Fibroblast of skin of back (primary cell): ENCODE measurements at regions not wholly inside any gene's neighbourhood (a gene's known extent, or its start where the extent isn't known, plus 50 kb on each side); places are given as distances from the start of the nearest gene placed in this dataset.

Experiments
- DNase-seq: peaks from one replicate; pipeline ENCODE4 v3.0.0-alpha.2; 2013

DNA sequence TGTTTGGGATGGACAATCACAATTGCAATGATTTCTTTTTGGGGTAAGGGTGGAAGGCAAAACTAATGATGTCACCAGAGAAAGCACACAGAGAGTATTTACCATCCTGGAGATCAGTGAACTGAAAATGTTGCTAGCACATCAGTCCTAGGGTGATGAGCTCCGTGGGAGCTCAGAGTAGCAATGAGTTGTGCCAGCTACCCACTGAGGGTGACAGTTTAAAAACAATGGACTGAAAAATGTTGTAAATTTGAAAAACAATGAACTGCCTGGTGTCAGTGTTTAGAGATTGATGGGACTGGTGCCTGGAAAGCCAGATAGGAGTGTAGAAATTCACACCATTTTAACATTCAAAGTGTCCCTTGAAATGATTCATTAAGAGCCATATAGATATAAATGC is 198.5 kb downstream of the ATP23 start:
- DNase-seq: no peak

DNA sequence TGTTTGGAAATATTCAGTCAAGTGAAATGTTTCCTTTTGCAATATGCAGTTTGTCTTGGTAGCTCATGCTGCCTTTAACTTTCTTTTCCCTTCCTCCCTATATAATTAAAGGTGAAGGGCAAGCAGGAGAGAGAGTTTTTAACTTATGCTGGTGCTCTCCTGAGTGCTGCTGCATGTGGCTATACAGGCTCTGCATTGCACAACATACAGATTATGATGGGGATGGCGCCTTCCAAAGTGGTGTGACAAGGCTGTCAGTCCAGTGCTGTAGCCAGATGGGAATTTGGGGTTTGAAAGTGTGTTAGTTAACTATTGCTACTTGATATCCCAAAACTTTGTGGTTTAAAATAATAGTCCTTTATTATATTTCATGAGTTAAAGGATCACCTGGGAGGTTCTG is 199.0 kb downstream of the ATP23 start:
- no peak for DNase-seq

DNA sequence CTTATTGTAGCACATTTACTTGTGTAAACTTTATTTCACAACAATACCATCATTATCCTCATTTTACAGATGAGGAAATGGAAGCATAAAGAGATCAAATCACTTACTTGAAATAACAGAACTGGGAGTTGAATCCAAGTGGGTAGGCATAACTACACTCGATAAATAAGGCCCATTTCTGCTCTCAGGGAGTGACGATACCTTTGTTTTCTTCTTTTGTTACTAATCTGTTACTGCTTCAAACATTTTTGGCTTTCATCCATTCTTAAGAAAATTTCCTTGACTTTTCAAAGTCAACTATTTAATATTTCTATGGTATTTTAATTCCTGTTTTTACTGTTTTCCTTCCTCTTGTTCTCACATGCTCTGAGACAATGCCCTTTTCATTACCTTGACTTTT is 201.6 kb downstream of the ATP23 start:
- DNase-seq: no peak

DNA sequence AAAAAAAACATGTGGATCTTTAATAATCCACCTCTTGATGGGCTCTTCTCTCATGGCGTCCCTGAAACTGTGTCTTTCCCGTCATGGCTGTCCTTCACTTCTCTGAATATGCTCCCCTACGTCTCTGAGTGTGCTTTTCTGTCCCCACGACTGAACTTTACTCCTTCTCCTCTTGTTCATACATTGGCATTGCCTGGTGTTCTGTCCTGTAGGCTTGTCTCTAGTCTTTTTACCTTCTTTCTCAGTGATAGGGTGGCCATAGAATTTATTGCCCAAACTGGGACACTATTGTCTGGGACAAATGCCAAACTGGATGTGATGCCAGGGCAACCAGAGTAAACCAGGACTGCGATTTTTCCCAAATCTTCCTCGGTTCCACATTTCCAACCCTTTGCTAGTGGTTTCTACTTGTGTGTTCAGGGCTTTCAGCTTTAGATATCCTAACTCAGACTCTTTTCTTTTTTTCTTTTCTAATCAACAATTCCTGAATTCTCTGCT is 202.2 kb downstream of the ATP23 start:
- DNase-seq: no peak

DNA sequence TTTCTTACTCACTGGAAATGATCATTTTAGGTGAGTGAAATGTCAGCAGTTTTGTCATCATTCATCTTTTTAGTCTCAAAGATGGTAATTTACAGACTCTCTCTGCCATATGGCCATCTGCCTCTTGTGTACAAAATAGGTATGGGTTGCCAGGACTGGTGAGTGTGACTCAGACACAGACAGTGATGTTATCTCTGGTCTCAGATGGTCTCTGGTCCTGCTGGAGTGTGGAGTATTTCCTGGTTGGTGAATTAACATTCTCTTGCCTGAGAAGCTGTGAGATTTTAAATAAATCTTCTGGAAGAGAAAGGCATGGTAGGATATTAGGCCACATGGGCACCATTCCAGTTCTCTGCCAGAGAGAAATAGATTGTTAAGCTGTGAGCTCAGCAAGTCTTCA is 207.0 kb downstream of the ATP23 start:
- peak; percentile 74 for DNase-seq

DNA sequence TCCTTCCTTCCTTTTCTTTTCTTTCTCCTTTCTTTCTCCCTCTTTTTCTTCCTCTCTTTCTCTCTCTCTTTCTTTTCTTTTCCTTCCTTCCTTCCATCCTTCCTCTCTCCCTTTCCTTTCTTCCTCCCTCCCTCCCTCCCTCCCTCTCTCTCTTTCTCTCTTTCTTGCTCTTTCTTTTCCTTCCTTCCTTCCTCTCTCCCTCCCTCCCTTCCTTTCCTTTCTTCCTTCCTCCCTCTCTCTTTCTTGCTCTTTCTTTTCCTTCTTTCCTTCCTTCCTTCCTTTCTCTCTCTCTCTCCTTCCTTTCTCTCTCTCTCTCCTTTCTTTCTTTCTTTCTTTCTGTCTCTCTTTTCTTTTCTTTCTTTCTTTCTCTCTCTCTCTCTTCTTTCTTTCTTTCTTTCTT is 207.6 kb downstream of the ATP23 start:
- no peak for DNase-seq

DNA sequence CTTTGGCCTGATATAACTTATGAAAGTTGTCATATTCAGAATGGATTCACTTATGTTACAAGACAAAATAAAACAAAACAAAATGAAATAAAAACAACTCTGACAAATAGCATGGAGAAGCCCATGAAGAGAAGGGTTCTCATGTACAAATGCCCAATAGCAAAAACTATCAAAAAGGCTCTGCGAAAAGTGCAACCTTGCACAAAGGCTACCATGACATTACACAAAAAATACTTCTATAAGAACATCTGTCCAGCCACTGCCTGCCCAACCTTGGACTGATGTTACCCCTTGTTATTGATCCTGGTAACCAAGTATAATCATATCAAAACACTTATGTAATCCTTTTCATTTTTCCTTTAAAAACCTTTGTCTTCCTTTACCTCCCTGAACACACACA is 213.0 kb downstream of the ATP23 start:
- no peak for DNase-seq

DNA sequence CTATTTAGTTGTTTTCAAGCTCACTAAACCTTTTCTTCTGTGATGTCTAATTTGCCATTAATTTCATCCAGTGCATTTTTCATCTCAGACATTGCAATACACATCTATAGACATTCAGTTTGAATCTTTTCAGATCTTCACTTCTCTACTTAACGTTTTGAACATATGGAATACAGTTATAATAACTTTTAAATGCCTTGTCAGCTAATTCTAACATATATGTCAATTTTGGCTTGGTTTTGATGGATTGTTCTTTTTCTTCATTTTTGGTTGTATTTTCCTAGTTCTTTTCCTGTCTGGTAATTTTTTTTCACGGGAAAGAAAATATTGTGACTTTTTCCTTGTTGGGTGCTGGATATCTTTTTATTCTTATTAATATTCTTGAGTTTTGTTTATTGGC is 215.3 kb downstream of the ATP23 start:
- DNase-seq: no peak

DNA sequence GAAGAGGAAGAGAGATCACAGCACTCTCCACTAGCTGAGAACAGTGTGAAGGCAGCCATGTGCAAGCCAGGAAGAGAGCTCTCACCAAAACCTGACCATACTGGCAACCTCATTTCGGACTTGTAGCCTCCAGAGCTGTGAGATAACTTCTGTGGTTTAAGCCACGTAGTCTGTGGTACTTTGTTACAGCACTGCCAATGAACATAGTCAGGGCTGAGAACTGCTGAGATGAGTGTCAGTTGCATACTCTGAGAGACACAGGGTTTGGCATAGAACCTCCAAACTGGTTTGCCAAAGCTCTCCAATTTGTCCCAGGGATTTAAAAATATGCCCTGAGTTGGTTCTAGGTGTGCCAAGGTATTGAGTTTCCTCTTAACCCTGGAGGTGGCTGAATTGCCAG is 218.6 kb downstream of the ATP23 start:
- no peak for DNase-seq

DNA sequence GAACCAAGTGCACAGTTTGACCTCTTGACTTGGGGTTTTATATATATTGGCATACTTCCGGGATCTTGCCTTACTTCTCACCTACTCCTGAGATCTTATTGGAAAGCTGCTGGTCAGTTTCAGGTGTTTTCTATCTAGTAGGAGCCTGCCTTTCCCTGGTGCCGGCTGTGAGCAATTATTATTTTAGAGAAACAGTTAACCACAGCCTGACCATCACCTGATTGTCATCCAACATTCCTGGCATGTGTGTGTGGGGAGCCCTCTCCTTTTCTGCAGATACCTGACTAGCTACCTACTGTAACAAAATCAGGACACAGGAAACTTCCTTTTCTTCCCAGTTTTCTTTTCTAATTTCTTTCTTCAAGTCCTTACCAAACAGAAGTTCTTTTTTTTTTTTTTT is 220.4 kb downstream of the ATP23 start:
- DNase-seq: no peak

DNA sequence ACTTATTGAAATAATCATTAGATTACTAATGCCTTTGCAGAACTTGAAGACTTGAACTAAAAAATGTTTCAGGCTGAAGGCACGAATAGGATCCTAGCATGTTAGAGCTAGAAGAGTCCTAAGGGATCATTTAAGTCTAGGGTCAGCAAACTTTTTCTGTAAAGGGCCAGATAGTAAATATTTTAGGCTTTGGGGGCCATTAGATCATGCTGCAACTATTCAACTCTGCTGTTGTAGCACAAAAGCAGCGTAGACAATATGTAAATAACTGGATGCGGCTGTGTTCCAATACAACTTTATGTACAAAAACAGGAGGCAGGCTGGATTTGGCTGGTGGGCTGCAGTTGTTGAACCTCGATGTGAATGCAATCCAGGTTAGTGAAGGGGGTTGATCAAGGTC is 221.7 kb downstream of the ATP23 start:
- DNase-seq: no peak

DNA sequence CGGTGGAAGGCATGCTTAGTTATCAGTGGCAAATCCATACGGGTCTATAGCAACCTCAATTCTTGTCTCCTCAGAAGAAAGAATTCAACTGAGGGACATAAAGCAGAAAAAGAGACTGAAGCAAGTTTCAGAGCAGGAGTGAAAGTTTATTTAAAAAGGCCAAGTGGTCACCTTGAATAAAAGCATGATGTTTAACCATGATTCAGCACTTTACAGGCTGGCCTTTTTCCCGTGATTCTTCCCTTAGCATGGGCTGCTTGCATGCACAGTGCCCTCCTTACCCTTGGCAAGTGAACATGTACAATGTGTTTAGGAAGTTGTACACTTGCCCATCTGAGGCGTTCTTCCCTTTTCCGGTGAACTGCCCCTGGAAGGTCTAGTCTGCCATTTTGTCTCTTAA is 225.3 kb downstream of the ATP23 start:
- DNase-seq: no peak

DNA sequence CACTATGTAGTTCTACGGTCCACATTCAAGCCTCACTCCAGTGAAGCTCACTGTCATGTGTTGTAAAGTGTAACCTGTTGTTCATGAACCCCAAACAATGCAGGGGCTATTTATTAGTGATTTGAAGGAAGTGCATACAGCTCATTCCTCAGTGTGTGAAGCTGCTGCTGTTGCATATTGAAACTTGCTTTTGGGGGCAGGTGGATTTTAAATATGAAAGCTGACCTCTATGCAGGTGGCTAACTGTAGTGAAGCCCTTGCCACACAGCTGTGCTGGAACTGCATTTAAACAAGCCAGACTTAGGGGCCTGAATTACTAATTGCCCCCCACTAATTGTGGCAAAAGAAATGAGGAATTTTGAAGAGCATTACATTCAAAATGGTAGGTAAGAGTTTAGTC is 226.3 kb downstream of the ATP23 start:
- no peak for DNase-seq

DNA sequence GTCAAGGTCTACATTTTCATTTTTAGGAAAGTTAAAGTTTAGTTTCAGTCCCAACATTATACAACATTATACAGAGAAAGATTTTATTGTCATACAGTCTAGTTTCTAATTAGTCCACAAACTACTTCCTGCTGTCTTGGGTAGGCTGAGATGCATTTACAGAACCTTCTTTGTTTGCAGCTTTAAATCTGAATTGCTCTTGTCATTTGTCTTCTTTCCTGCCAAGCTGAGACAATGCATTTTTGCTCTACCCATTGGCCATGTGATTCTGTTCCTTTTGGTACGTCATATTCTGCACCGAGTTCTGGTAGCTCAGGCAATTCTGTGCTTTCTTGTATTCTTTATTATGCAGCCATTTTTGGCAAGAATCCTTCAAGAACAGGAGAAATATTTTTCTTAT is 228.5 kb downstream of the ATP23 start:
- no peak for DNase-seq

DNA sequence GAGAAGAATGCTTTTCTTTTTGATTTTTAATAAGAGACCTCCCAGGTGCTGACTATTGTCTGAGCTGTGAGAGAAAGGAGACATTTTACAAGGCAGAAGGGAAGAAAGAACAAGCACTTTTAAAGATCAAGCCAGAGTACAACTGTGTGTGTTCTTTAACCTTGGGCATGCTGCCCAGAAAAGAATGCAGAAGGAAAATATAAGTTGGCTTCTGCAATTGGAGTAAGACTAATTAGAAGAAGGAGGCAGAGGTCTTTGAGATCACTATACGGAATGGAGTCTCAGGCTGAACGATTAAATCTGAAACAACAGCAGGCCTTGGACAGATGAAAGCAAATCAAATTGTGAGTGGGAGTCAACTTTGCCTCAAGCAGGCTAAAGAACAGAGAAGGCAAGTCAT is 230.5 kb downstream of the ATP23 start:
- peak; percentile 49 for DNase-seq

DNA sequence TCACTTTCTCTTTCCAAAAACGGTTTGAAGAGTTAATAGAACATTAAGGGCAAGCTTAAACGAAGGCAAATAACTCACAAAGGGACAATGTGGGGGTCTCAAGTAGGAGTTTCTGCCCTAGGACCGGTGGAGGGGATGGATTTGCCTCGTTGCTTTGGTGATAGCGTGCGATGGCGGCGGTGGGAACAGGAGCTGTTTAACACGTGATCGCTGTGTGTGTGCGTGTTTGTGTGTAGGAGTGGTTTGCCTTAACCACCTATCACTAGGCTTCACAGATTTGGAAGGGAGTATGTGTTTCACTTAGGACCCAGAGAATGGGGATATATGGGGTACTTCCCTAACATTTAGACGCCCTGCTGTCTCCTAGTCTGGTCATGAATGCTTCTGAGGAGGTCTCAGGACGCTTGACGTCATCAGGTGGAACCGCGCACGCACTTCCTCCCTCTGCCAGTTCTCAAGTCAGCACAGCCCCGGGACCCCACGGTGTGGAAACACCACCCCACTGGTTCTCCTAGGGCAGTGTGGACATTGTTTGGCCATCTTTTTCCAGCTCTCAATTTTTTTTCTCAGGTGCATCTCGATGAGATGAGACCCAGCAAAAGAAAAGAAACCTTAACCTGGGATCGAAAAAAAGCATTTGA is 231.2 kb downstream of the ATP23 start:
- DNase-seq: no peak

DNA sequence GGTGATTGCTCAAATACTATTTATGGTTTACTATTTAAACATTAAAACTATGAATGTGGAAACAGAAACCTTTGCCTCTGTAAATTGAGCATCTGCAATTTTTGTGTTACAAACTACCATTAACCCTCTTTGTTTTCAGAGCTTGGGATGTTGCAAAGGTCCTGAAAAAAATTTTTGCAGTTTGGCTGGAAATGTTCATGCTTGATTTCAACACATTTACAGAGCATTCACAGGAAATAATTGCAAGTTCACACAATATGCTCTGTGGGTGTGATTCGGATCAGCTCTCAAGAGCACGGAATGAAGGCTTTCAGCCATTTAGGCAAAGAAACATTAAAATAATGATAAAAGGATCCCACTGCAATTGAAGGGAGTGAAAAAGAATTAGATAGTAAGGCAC is 232.9 kb downstream of the ATP23 start:
- DNase-seq: no peak

DNA sequence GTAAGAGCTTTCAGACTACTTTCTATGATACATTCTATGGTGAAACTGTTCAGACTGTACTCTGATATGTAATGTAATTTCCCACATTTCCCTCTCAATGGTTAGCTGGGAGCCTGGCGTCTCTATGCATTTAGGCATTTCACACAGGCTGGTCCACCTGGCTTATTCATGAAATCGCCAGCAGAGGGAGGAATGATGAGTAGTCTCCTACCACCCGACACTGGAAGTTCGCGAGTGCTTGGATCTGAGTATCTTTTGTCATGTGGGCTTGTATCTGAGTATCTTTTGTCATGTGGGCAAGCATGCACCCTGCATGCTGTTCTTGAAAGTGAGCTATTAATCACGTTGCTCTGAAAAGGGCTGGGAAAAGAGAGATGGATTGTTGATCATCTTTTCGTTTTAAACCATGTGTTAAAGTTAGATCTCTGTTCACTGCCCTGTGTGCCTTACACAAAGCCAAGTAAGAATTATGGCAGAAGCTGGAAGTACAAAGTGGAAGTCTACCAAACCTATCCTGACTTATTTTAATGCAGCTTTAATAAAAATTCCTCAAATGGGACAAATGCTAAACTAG is 235.0 kb downstream of the ATP23 start:
- DNase-seq: peak; percentile 65

DNA sequence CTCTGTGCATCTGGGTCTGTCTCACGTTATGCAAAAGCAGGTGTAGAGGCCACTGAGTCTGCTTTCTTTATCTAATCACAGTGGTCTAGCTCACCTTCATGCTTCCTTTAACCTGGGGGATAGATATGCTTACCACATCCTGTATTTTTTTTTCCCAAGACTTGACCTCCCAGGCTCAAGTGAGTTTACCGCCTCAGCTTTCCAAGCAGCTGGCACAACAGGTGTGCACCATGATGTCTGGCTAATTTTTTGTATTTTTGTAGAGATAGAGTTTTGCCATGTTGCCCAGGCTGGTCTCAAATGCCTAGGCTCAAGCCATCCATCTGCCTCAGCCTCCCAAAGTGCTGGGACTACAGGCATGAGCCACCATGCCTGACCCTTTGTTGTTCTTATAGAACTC is 236.0 kb downstream of the ATP23 start:
- DNase-seq: no peak

DNA sequence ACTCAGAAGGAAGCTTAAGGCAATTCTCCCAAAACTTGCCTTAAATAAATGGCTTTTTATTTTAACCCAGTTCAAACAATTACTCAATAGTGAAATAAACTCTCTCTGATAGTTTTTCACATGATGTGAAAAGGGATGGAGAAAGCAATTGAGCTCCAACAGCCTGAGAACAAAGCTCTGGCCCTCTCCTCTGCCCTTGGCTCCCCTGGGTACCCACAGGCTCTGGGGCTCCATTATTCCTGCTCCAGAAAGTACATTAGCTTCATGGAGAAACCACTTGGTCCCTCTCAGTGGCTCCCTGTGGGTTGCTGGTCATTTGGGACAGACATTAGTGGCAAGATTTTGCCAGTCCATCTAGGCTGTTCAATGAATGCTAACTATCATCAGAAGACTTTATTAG is 242.8 kb downstream of the ATP23 start:
- DNase-seq: no peak

DNA sequence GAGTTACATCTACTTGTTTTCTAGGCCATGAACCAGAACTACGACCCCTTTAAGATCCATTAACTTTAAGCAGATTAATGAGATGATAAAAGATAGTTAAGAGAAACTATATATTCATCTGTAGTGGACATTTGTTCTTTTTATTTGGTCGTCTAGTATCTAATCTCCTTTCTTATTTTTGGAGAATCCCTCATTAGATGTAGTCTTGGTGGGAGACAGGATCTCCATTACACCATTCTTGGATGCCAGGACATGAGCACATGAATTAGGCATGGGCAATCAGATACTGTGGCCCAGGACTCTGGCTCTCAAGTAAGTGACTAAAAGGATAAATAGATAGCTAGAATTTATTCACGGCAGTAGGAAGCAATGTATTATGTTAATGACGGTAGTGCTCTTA is 245.0 kb downstream of the ATP23 start:
- DNase-seq: no peak

DNA sequence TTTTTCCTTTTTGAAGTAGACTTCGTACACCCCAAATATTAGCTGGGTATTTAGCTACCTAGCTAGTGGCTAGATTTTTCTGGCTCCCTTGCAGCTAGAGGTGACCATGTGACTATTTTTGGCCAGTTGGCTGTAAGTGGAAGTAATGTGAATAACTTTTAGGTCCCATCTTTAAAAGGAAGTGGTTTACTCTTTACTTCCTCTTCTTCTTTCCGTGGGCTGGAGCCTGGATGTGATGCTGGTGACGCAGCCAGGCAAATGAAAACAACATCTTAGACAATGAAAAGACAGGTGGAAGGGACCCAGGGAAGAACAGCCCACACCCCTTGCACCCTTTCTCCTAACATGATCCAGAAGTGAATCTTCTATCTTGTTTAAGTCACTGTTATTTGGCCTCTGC is 245.5 kb downstream of the ATP23 start:
- no peak for DNase-seq

DNA sequence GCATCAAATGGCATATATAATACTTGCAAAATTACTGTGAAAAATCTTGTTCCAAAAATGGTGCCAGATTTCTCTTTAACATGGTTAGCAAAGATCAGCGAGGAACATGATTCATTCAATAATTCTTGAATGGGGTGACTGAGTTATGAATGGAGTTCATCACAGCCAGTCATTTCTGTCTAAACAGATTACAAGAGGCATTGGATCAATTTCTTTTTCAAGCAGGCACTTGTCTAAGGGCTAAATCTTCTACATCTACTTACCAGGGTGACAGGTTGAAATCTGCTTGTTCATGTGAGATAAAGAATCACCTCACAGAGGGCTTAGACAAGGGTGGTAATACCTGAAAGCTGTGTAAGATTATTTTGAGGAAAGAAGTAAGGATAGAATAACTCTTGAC is 247.7 kb downstream of the ATP23 start:
- no peak for DNase-seq

DNA sequence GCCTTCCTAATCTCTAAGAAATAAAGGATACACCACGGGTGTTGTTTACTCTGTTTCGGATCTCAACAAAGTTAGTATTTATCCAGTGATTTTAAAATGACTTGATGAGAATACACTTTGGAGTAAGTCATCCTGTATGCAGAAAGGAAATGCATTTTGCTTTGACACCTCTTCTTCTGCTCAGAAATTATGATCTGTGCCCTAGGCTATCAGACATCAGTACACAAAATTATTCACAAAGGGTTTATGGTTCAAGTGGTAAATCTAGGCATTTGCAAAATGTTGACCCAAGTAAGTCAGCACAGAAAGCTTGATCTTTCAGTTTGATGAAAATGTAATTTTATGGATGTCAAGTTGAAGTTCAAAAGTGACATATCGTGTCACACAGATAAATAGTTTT is 248.5 kb downstream of the ATP23 start:
- DNase-seq: no peak

DNA sequence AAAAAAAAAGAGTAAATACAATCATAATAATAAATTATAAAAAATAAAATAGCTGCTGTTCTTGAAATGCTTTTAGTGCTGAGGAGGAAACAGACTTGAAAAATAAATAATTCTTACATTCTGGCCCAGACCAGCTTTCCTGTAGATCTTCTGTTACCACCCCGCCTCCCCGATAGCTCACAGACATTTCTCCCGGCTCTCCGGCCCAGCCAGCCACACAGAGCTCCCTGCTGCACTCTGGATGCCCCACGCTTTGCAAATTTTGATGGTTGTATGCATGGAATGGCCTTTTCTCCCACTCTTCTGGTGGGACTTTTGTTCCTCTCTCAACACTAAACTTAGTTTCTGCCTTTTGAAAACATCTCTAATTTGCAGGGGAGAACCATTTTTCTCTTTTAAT is 249.3 kb downstream of the ATP23 start:
- no peak for DNase-seq
